ENCODE measurements at regions not wholly inside any gene's neighbourhood (a gene's known extent, or its start where the extent isn't known, plus 50 kb on each side); places are given as distances from the start of the nearest gene placed in this dataset.

- TF ChIP-seq EZH2 (IDR thresholded peaks at IDR 0.05; ENCODE audit: borderline replicate concordance, insufficient read depth, low read length, poor library complexity, severe bottlenecking) (no peak), POLR2AphosphoS5 (IDR thresholded peaks at IDR 0.05) (no peak), SMC3 (conservative IDR thresholded peaks at IDR 0.05; ENCODE audit: poor library complexity) (no peak), CTCF (IDR thresholded peaks at IDR 0.05; ENCODE audit: poor library complexity, severe bottlenecking) (no peak), EP300 (conservative IDR thresholded peaks at IDR 0.05; ENCODE audit: poor library complexity, severe bottlenecking) (no peak), REST (IDR thresholded peaks at IDR 0.05; ENCODE audit: borderline replicate concordance) (no peak)
Measured at GRCh38 chr1:114270282-114270681, 116.6 kb upstream of the SYT6 start.
